Stomach (tissue), 4 donors: ENCODE measurements at regions not wholly inside any gene's neighbourhood (a gene's known extent, or its start where the extent isn't known, plus 50 kb on each side); places are given as distances from the start of the nearest gene placed in this dataset.

ENCODE experiments used
- EP300 ChIP-seq: sonication (generic); formaldehyde crosslinking; IDR thresholded peaks from one replicate; pipeline ENCODE4 v1.6.1; 2017; ENCODE audit warnings: antibody characterized with exemption
- POLR2A ChIP-seq, 4 donors: fragments of 450-650 bp; IDR thresholded peaks; one replicate each; pipeline ENCODE4 v1.6.1; 2016; ENCODE audit warnings: antibody characterized with exemption in 4 of 4, control low read depth in 2 of 4, mild to moderate bottlenecking in 1 of 4, moderate library complexity in 1 of 4
- TF ChIP-seq, protein P1 (sequence below), 7 experiments: fragments of 450-650 bp in 4 of 7; fragments of 200-600 bp in 3 of 7; sonication (generic) in 3 of 7; IDR thresholded peaks; one replicate each; pipeline ENCODE4 v1.5.1; 2016 to 2019; ENCODE audit warnings: antibody characterized with exemption in 7 of 7, control low read depth in 2 of 7, mild to moderate bottlenecking in 1 of 7

DNA sequence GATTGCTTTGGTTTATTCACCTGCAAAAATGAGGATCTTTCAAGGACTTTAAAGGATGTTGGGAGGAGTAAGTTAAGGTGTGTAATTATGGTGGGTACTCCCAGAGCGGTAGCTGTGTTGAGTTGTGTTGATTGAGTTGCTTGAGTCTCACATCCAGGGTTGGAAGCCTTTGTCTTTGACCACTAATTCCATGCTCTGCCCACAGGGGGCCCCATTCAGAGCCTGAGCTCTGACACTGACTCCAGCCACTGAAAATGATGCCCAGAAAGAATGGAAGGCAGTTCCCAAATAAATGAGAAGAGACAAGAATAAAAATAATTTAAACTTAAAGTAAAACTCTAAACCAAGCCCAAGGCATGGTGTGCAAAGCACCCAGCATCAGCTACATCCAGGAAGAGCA is 237.4 kb upstream of the PWP1 start:
- TF ChIP-seq, protein P1, sequence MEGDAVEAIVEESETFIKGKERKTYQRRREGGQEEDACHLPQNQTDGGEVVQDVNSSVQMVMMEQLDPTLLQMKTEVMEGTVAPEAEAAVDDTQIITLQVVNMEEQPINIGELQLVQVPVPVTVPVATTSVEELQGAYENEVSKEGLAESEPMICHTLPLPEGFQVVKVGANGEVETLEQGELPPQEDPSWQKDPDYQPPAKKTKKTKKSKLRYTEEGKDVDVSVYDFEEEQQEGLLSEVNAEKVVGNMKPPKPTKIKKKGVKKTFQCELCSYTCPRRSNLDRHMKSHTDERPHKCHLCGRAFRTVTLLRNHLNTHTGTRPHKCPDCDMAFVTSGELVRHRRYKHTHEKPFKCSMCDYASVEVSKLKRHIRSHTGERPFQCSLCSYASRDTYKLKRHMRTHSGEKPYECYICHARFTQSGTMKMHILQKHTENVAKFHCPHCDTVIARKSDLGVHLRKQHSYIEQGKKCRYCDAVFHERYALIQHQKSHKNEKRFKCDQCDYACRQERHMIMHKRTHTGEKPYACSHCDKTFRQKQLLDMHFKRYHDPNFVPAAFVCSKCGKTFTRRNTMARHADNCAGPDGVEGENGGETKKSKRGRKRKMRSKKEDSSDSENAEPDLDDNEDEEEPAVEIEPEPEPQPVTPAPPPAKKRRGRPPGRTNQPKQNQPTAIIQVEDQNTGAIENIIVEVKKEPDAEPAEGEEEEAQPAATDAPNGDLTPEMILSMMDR (IDR thresholded peaks at IDR 0.05), result no peak
- TF ChIP-seq POLR2A (IDR thresholded peaks at IDR 0.05) (no peak), EP300 (no peak)
